DMS114 treated with DMSO at 0.1 percent for 48 hours (cell line): ENCODE measurements at regions not wholly inside any gene's neighbourhood (a gene's known extent, or its start where the extent isn't known, plus 50 kb on each side); places are given as distances from the start of the nearest gene placed in this dataset.

Source experiments
- DNase-seq: peaks from one replicate; lab custom pipeline; 2025; ENCODE audit not compliant: unreplicated experiment; lab: John Stamatoyannopoulos, UW

- no peak for DNase-seq
These were observed 187.6 kb downstream of the MYCN start for GRCh38 chr2:16127958-16128357.

GRCh38 chr2:16127276-16127940, 187.1 kb downstream of the MYCN start:
- no peak for DNase-seq

- DNase-seq = no peak
These were observed 186.3 kb downstream of the MYCN start for GRCh38 chr2:16126517-16127275.

GRCh38 chr2:16125614-16126516, 185.5 kb downstream of the MYCN start:
- no peak for DNase-seq

- DNase-seq = no peak
These were observed 184.7 kb downstream of the MYCN start for GRCh38 chr2:16124881-16125613.

- DNase-seq = no peak
These were observed 183.8 kb downstream of the MYCN start for GRCh38 chr2:16123856-16124780.

- DNase-seq = no peak
These were observed 183.1 kb downstream of the MYCN start for GRCh38 chr2:16123421-16123820.

GRCh38 chr2:16122556-16122955, 182.2 kb downstream of the MYCN start:
- DNase-seq = no peak

DNA sequence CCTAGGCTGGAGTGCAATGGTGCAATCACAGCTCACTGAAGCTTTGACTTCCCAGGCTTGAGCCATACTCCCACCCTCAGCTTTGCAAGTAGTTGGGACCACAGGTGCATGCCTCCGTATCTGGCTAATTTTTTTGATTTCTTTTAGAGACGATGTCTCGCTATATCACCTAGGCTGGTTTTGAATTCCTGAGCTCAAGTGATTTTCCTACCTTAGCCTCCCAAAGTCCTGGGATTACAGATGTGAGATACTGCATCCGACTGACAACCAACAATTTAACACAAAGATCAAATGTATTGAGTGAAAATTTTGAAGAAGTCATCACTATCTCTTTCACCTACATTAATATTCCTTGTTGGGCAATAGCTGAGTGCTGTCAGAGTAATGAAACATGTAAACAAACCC, 181.6 kb downstream of the MYCN start:
- DNase-seq = no peak

DNA sequence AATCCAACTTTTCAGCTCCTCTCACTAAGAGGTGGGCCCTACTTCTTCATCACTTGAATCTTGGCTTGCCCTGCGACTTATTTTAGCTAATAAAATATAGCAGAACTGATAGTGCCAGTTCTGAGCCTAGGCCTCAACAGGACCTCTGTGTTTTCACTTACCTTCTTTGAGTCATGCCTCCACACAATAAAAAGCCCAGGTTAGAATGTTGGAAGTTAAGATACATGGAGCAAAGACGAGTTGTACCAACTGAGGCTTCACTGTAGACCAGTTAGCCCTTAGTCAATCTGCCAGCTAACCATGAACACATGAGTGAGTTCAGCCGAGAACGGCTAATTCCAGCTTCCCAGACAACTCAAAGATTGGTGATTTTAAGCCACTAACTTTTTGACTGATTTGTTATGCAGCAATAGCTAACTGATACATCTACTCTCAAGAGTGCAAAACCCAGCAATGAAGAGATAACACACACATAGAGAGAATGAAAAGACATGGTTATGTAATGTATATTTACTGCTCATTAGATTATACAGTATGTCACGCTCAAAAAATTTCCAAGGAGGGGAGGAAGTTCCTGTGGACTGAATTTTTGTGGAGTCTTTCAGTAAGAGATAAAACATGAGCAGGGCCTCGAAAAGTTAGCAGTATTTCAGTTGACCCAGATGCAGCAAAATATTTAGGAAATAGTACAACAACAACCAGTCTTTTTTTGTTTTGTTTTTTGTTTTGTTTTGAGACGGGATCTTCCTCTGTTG, 181.1 kb downstream of the MYCN start:
- DNase-seq = no peak

DNA sequence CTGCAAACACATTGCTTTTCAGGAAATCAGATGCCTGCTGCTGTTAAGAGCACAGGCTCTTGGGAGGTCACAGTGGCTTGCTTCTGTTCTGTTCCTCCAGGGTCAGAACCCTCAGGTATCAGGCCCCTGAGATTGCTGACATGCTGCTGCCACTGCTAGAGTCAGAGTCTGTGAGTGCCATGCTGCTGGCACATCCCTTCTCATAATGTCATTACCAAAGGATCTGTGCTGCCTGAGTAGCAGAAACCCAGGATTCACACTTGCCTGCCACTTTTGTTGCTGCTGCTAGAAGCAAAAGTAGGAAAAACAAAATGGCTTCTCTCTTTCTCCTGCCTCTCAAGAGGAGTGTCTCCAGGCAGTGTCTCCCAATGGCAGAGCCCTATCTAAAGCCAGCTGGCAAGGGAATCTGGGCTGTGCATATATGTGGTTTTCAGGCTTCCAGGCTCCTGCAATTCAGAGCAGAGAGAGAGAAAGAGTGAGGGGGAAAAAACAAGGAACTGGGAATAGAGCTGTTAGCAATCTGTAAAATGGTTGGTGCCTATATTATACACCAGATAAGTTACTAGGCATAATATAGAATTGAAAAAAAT, 180.3 kb downstream of the MYCN start:
- no peak for DNase-seq

GRCh38 chr2:16119741-16120140, 179.4 kb downstream of the MYCN start:
- no peak for DNase-seq

GRCh38 chr2:16118611-16119590, 178.6 kb downstream of the MYCN start:
- DNase-seq = no peak

DNA sequence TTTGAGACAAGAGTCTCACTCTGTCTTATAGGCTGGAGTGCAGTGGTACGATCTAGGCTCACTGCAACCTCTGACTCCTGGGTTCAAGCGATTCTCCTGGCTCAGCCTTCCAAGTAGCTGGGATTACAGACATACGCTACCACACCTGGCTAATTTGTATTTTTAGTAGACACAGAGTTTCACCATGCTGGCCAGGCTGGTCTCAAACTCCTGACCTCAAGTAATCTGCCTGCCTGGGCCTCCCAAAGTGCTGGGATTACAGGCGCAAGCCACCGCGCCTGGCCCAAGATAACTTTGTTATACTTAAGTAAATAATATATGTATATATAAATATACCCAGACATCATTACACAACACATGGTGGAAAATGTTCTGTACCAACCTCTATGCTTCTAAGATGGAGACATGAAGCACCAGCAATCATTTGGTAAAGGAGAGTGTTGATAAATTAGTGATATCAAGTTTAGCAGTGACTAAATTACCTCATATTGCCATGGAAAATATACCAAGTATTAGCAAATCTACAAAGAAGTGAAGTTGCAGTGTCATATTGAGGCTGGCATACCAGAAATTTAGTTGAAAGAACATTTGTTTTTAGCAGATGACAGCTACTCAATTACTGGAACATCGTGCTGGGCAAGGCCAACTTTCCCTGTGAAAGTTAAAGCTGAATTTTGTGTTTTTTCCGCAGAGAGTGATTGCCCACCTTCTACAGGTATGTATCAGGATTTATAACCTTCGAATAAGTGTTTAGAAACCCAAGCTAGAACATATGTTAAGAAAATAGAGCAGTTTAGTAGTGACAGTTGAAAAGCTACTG, 177.7 kb downstream of the MYCN start:
- DNase-seq = no peak

DNA sequence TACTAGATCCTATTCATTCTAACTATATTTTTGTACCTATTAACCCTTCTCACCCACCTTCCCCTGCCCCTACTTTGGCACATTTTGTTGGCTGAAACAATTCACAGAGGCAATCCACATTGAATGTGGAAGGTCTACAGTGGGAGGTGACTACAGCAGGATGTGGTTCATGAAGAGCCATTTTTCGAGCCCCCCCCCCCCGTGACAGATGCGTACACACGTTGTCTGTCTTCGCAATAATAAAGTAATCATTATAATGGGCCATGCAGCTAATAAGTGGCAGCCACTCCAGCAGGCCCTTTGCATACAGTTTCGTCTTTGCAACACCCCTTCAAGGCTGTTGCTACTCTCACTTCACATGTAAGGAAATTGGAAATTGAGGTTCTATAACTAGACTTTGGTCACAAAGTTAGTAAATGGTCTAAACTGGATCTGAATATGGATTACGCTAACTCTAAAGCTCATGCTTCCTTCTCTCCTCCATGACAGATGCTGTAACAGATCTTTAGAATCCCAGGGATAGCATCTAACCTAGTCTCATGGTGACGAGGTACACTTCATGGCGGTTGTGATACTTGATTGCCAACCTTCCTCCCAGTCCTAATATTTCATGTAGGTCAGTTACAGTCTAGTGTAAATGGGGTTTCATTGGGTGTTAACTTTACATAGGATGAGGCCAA, 176.8 kb downstream of the MYCN start:
- no peak for DNase-seq
